ENCODE measurements at regions not wholly inside any gene's neighbourhood (a gene's known extent, or its start where the extent isn't known, plus 50 kb on each side); places are given as distances from the start of the nearest gene placed in this dataset.

DNA sequence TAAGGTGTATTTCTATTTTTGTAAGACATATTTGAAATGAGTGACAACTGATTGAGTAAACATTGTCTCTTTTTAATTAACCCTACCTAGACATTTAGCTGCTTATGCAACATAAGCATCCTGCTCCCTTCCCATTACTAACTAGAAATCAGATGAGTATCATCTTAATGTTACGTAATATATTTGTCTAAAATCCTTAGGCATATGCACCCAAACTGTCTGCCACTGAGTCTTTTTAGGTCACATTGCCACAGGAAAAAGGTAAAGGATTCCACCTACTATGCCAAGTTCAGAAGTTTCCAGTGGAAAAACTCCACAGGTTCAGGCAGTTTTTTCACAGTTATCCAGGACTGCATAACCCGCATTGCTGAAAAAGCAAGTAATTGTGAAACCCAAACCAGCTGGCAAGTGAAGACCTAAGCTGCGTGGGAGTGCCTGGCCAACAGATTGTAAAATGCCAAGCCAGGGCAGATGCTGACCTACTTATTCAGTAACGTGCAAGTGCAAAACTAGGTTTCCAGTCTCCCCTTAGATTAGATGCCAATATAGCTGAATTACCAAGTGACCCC, 983.7 kb downstream of the GATA3 start:
- no peak for TF ChIP-seq EZH2 (IDR thresholded peaks at IDR 0.05; ENCODE audit: borderline replicate concordance, low read length)
- TF ChIP-seq, protein P1, sequence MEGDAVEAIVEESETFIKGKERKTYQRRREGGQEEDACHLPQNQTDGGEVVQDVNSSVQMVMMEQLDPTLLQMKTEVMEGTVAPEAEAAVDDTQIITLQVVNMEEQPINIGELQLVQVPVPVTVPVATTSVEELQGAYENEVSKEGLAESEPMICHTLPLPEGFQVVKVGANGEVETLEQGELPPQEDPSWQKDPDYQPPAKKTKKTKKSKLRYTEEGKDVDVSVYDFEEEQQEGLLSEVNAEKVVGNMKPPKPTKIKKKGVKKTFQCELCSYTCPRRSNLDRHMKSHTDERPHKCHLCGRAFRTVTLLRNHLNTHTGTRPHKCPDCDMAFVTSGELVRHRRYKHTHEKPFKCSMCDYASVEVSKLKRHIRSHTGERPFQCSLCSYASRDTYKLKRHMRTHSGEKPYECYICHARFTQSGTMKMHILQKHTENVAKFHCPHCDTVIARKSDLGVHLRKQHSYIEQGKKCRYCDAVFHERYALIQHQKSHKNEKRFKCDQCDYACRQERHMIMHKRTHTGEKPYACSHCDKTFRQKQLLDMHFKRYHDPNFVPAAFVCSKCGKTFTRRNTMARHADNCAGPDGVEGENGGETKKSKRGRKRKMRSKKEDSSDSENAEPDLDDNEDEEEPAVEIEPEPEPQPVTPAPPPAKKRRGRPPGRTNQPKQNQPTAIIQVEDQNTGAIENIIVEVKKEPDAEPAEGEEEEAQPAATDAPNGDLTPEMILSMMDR (IDR thresholded peaks at IDR 0.05; ENCODE audit: low read length) = no peak
